Endothelial cell of umbilical vein (primary cell): ENCODE measurements at regions not wholly inside any gene's neighbourhood (a gene's known extent, or its start where the extent isn't known, plus 50 kb on each side); places are given as distances from the start of the nearest gene placed in this dataset.

Source experiments
- CTCF ChIP-seq, 2 donors: IDR thresholded peaks; 1 replicate in 1 of 2; 2 replicates in 1 of 2; pipeline ENCODE4 v1.5.1; 2011; ENCODE audit warnings: low read length in 2 of 2, mild to moderate bottlenecking in 2 of 2, moderate library complexity in 2 of 2, control low read depth in 1 of 2, inconsistent platforms in 1 of 2, low read depth in 1 of 2; ENCODE audit not compliant: insufficient read depth in 1 of 2; ENCODE audit errors: extremely low read depth in 1 of 2
- EZH2 ChIP-seq: IDR thresholded peaks from 2 replicates; pipeline ENCODE4 v1.6.1; 2012; ENCODE audit warnings: borderline replicate concordance, low read depth, mild to moderate bottlenecking, moderate library complexity, low read length, inconsistent platforms; ENCODE audit not compliant: severe bottlenecking
- GATA2 ChIP-seq: IDR thresholded peaks from 2 replicates; pipeline ENCODE4 v1.7.0; 2011; ENCODE audit warnings: low read depth, mild to moderate bottlenecking, moderate library complexity, mixed read lengths, low read length; ENCODE audit not compliant: insufficient read length, insufficient read depth
- JUN ChIP-seq: IDR thresholded peaks from 2 replicates; pipeline ENCODE4 v1.6.1; 2011; ENCODE audit warnings: borderline replicate concordance, low read depth; ENCODE audit not compliant: insufficient read length, insufficient read depth
- MAX ChIP-seq: IDR thresholded peaks from 2 replicates; pipeline ENCODE4 v1.6.1; 2011; ENCODE audit not compliant: insufficient read depth, insufficient read length
- MYC ChIP-seq: IDR thresholded peaks from one replicate; pipeline ENCODE4 v1.6.1; 2011; ENCODE audit warnings: mild to moderate bottlenecking, low read depth, low read length
- POLR2A ChIP-seq: IDR thresholded peaks from 2 replicates; pipeline ENCODE4 v1.6.1; 2012; ENCODE audit warnings: low read depth, mild to moderate bottlenecking, control low read depth, low read length
- POLR2AphosphoS5 ChIP-seq: IDR thresholded peaks from 2 replicates; pipeline ENCODE4 v1.6.1; 2012; ENCODE audit warnings: low read depth, mild to moderate bottlenecking, control low read depth, low read length, moderate library complexity; ENCODE audit not compliant: insufficient read depth

- TF ChIP-seq POLR2A (no peak), EZH2 (peak; percentile 75), CTCF (IDR thresholded peaks at IDR 0.05; ENCODE audit: extremely low read depth in 1 of 2, insufficient read depth in 1 of 2, low read depth in 1 of 2, low read length in 2 of 2) (peak; percentile 75 to 78), JUN (no peak), MAX (no peak), GATA2 (no peak), MYC (no peak), POLR2AphosphoS5 (no peak)
Measured at GRCh38 chr5:42908509-42909488, 97.1 kb upstream of the SELENOP start.
